ENCODE measurements at regions not wholly inside any gene's neighbourhood (a gene's known extent, or its start where the extent isn't known, plus 50 kb on each side); places are given as distances from the start of the nearest gene placed in this dataset.
A peak's percentile ranks its signal among the peaks of the same experiment; 100 is the strongest.

DNA sequence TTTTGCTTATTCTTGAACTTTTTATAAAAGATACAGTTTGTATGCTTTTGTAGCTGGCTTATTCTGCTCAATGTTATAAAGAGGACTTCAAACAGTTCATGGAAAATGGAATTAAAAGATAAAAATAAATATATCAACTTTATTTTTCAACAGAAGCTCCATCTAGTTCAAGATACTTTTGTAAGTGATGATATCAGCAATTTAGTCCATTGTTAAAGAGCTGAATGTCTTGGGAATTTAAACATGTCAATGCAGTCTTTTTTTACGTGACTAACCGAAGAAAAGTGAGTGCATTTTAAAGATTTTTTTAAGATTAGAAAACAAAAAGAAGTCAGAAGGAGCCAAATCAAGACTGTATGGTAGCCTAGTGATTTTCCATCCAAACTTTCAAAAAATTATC, 85.4 kb upstream of the CHST9 start:
- Histone ChIP-seq H3K9me3 (peaks cover 0 to 20% (median 16%) of the 10 kb centered on the region in 8 donors), H3K27me3 (replicated peaks in 1 of 7) (no peaks in the 10 kb centered on the region), H3K27ac (no peak overlapping the region), H3K36me3 (no peaks in the 10 kb centered on the region), H3K4me1 (no peaks in the 10 kb centered on the region), H3K4me3 (no peak overlapping the region)
- intact Hi-C loops (cut with DNase I; ENCODE audit: low total_unique reads), result no loop called here
- 90 to 94% (median 92%) methylated on average over 2 of the region's 2 CpGs for WGBS, 5 donors
- no peak for TF ChIP-seq POLR2A (IDR thresholded peaks at IDR 0.05)
- no peak for TF ChIP-seq POLR2AphosphoS5 (IDR thresholded peaks at IDR 0.05)
- TF ChIP-seq, protein P1, sequence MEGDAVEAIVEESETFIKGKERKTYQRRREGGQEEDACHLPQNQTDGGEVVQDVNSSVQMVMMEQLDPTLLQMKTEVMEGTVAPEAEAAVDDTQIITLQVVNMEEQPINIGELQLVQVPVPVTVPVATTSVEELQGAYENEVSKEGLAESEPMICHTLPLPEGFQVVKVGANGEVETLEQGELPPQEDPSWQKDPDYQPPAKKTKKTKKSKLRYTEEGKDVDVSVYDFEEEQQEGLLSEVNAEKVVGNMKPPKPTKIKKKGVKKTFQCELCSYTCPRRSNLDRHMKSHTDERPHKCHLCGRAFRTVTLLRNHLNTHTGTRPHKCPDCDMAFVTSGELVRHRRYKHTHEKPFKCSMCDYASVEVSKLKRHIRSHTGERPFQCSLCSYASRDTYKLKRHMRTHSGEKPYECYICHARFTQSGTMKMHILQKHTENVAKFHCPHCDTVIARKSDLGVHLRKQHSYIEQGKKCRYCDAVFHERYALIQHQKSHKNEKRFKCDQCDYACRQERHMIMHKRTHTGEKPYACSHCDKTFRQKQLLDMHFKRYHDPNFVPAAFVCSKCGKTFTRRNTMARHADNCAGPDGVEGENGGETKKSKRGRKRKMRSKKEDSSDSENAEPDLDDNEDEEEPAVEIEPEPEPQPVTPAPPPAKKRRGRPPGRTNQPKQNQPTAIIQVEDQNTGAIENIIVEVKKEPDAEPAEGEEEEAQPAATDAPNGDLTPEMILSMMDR (IDR thresholded peaks at IDR 0.05 in 8 of 11, conservative IDR thresholded peaks at IDR 0.05 in 3 of 11), result no peak
- DNase-seq, result no peak

DNA sequence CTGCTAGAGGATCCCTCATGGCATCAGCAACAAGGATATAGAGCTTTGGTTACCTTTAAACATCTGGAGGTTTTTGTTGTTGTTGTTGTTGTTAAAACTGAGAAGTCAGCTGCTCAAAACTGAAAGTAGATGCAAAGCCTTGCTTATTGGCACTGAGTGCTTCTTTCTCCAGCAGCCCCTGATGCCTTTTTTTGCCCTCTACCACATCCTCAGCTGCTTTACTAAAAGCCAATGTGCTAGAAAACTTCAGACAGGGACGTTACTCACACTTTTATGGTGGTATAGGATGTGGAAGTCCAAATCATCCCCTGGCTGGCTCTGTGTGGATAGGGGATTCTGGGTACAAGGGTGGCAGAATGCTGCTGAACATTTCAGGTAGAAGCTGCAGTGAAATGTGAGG, 78.3 kb upstream of the CHST9 start:
- Histone ChIP-seq H3K36me3 (no peaks in the 10 kb centered on the region), H3K27me3 (replicated peaks in 1 of 7) (no peaks in the 10 kb centered on the region), H3K4me3 (no peak overlapping the region), H3K4me1 (no peaks in the 10 kb centered on the region), H3K9me3 (peaks cover 0 to 32% (median 15%) of the 10 kb centered on the region in 8 donors), H3K27ac (no peak overlapping the region)
- intact Hi-C loops (cut with DNase I; ENCODE audit: low total_unique reads), result no loop called here
- no peak for TF ChIP-seq POLR2AphosphoS5 (IDR thresholded peaks at IDR 0.05)
- no peak for TF ChIP-seq POLR2A (IDR thresholded peaks at IDR 0.05)
- TF ChIP-seq, protein P1 (IDR thresholded peaks at IDR 0.05 in 8 of 11, conservative IDR thresholded peaks at IDR 0.05 in 3 of 11), result no peak
- WGBS, 5 donors, result 33 to 57% (median 51%) methylated on average over 1 of the region's 1 CpG
- no peak for DNase-seq

DNA sequence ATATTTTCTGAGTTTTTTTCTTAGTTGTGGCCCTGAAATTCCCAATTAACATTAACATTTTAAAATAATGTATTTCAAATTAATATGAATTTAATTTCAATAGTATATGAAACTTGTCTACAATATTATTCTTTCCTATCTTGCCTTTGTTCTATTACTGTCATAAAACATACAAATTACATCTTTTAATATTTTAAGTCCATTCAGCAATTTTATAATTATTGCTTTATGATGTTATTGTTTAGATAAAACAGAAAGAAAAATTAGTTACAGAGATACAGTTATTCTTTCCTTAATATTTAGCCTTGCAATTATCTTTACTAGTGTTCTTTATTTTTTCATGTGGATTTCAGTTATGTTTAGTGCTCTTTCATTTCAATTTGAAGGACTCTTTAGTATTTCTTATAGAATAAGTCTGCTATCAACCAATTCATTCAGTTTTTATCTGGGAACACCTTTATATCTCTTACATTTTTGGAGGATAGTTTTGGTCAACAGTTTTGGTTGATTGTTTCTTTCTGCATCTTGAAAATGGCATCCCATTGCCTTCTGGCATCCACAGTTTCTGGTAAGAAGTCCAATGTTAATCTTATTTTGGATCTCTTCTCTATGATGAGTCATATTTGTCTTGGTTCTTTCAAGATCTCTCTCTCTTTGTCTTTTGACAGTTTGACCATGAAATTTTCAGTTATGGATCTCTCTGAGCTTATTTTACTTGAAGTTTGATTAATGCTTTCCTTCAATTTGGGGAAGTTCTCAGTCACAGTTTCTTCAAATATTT, 76.9 kb upstream of the CHST9 start:
- Histone ChIP-seq H3K27ac (no peak overlapping the region), H3K9me3 (peaks cover 0 to 32% (median 15%) of the 10 kb centered on the region in 8 donors), H3K27me3 (replicated peaks in 1 of 7) (no peaks in the 10 kb centered on the region), H3K4me3 (no peak overlapping the region), H3K36me3 (no peaks in the 10 kb centered on the region), H3K4me1 (no peaks in the 10 kb centered on the region)
- TF ChIP-seq POLR2A (IDR thresholded peaks at IDR 0.05) (no peak), POLR2AphosphoS5 (IDR thresholded peaks at IDR 0.05) (no peak)
- TF ChIP-seq, protein P1 (IDR thresholded peaks at IDR 0.05 in 8 of 11, conservative IDR thresholded peaks at IDR 0.05 in 3 of 11), result no peak
- DNase-seq, result no peak
- intact Hi-C loops (cut with DNase I; ENCODE audit: low total_unique reads), result no loop called here

DNA sequence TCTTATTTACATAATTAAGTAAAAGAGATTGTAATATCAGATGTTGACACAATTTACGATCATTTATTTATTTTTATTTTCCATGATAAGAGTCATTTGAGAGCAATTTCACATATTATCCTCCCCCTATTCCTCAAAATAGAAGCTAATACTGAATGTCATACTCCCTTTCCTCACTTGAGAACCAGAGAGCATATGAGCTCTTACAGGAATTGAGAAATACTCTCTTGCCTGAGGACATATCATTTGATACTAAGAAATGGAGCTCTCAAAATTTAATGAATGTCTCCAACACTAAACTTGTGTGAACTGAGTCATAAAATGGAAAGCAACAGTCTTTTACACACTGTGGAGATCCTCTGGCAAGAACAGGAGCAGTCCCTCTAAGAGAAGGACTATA, 68.5 kb upstream of the CHST9 start:
- intact Hi-C loops (cut with DNase I; ENCODE audit: low total_unique reads), result no loop called here
- TF ChIP-seq POLR2A (IDR thresholded peaks at IDR 0.05) (no peak), POLR2AphosphoS5 (IDR thresholded peaks at IDR 0.05) (no peak)
- TF ChIP-seq, protein P1 (IDR thresholded peaks at IDR 0.05 in 8 of 11, conservative IDR thresholded peaks at IDR 0.05 in 3 of 11), result no peak
- Histone ChIP-seq H3K36me3 (no peaks in the 10 kb centered on the region), H3K27ac (peak overlapping the region in 6 of 8 donors; percentile 8 to 61 (median 52)), H3K4me3 (no peak overlapping the region), H3K27me3 (replicated peaks in 1 of 7) (no peaks in the 10 kb centered on the region), H3K9me3 (peaks cover 0 to 5% (median 0%) of the 10 kb centered on the region in 8 donors), H3K4me1 (no peaks in the 10 kb centered on the region)
- no peak for DNase-seq
- WGBS, 5 donors, result 74 to 85% (median 78%) methylated on average over 1 of the region's 1 CpG

Data from spleen (tissue), 11 donors.